BLaER1 treated with 17β-estradiol and CSF1 and Interleukin-3, amounts not matched to agents 10 nM and 100 nM (cell line): ENCODE measurements at regions not wholly inside any gene's neighbourhood (a gene's known extent, or its start where the extent isn't known, plus 50 kb on each side); places are given as distances from the start of the nearest gene placed in this dataset.
A peak's percentile ranks its signal among the peaks of the same experiment; 100 is the strongest.

Experiments used
- H3K27ac ChIP-seq, 11 experiments: shearing (Covaris generic); formaldehyde crosslinking; 2 replicates each; pipeline ENCODE4 v1.8.1; 2022
- H3K27me3 ChIP-seq, 11 experiments: shearing (Covaris generic); formaldehyde crosslinking; 2 replicates each; pipeline ENCODE4 v1.8.1; 2022
- H3K36me3 ChIP-seq, 11 experiments: shearing (Covaris generic); formaldehyde crosslinking; 2 replicates each; pipeline ENCODE4 v1.8.1; 2022
- H3K4me1 ChIP-seq, 10 experiments: shearing (Covaris generic); formaldehyde crosslinking; 2 replicates each; pipeline ENCODE4 v1.8.1; 2022
- H3K4me2 ChIP-seq, 11 experiments: shearing (Covaris generic); formaldehyde crosslinking; 2 replicates each; pipeline ENCODE4 v1.8.1; 2022
- H3K4me3 ChIP-seq, 10 experiments: shearing (Covaris generic); formaldehyde crosslinking; 2 replicates each; pipeline ENCODE4 v1.8.1; 2022
- H3K9ac ChIP-seq, 11 experiments: shearing (Covaris generic); formaldehyde crosslinking; 2 replicates each; pipeline ENCODE4 v1.8.1; 2022
- H3K9me3 ChIP-seq, 11 experiments: shearing (Covaris generic); formaldehyde crosslinking; replicated peaks in 1 of 11; 2 replicates each; pipeline ENCODE4 v1.8.1; 2022
- H4K20me1 ChIP-seq, 11 experiments: shearing (Covaris generic); formaldehyde crosslinking; 2 replicates each; pipeline ENCODE4 v1.8.1; 2022
- Cebpa-rat ChIP-seq, 11 experiments: shearing (Covaris generic); IDR thresholded peaks; 2 replicates each; pipeline ENCODE4 v1.8.1; 2022

DNA sequence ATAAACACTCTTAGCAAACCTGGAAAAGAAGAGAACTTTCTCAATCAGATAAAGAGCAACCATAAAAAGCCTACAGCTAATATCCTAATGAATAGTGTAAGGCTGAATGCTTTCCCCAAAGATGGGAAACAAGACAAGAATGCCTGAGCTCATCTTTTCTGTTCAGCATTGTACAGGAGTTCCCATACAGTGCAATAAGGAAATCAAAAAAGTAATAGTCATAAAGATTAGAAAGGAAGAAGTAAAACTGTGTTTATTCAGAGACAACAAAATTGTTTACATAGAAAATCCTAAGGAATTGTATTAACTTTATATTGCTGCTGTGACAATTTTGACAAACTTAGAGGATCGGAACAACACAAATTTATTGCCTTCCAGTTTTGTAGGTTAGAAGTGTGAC is 330.7 kb upstream of the SLC24A2 start:
- Histone ChIP-seq H4K20me1 (no peaks in the 10 kb centered on the region), H3K4me2 (no peak overlapping the region), H3K9ac (no peak overlapping the region), H3K4me3 (no peak overlapping the region), H3K27ac (no peak overlapping the region), H3K9me3 (peaks cover 7 to 16% (median 10%) of the 10 kb centered on the region in 11 experiments; a peak in 19 of 22 replicates), H3K4me1 (no peaks in the 10 kb centered on the region), H3K36me3 (no peaks in the 10 kb centered on the region), H3K27me3 (no peaks in the 10 kb centered on the region)
- TF ChIP-seq Cebpa-rat (IDR thresholded peaks at IDR 0.05), result no peak

DNA sequence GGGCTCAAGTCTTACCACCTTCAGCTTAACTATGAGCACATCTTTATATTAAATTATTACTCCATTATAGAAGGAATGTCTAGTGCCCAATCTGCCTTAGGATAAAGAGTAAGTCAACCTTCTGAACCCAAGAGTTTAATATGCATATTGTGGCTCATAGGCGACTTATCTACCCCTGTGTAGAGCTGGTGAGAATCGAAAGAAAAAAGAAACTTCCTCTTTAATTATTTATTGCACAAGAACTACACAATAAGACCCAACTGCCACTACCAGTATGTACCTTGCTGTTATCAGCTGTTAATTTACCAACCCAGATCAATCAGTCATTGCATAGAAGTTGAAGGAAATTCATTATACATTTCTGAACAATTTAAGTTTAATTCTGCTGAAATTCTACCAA is 329.1 kb upstream of the SLC24A2 start:
- Histone ChIP-seq H4K20me1 (no peaks in the 10 kb centered on the region), H3K4me2 (no peak overlapping the region), H3K4me3 (no peak overlapping the region), H3K9me3 (peaks cover 7 to 18% (median 11%) of the 10 kb centered on the region in 11 experiments; a peak in 19 of 22 replicates), H3K27ac (no peak overlapping the region), H3K36me3 (no peaks in the 10 kb centered on the region), H3K27me3 (no peaks in the 10 kb centered on the region), H3K4me1 (no peaks in the 10 kb centered on the region), H3K9ac (no peak overlapping the region)
- TF ChIP-seq Cebpa-rat (IDR thresholded peaks at IDR 0.05), result peak in 2 of 11 experiments; percentile 41 to 45; a peak in 3 of 22 replicates

- Histone ChIP-seq H3K27me3 (no peaks in the 10 kb centered on the region), H3K4me1 (no peaks in the 10 kb centered on the region), H3K9me3 (peaks cover 7 to 18% (median 11%) of the 10 kb centered on the region in 11 experiments; a peak in 19 of 22 replicates), H3K36me3 (no peaks in the 10 kb centered on the region), H3K4me3 (no peak overlapping the region), H3K27ac (no peak overlapping the region), H3K4me2 (no peak overlapping the region), H3K9ac (no peak overlapping the region), H4K20me1 (no peaks in the 10 kb centered on the region)
- no peak for TF ChIP-seq Cebpa-rat (IDR thresholded peaks at IDR 0.05)
These were observed 328.6 kb upstream of the SLC24A2 start for GRCh38 chr9:20117482-20117881.

- Histone ChIP-seq H3K9ac (no peak overlapping the region), H3K36me3 (no peaks in the 10 kb centered on the region), H3K27ac (no peak overlapping the region)
These were observed 326.1 kb upstream of the SLC24A2 start for GRCh38 chr9:20114974-20115373.

GRCh38 chr9:20112205-20112783 is 323.5 kb upstream of the SLC24A2 start:
- Histone ChIP-seq H3K27ac (no peak overlapping the region), H3K4me3 (no peak overlapping the region), H3K9ac (no peak overlapping the region), H3K4me2 (no peak overlapping the region), H4K20me1 (no peaks in the 10 kb centered on the region), H3K36me3 (no peaks in the 10 kb centered on the region), H3K27me3 (no peaks in the 10 kb centered on the region), H3K9me3 (peaks cover 7 to 18% (median 11%) of the 10 kb centered on the region in 11 experiments; a peak in 19 of 22 replicates), H3K4me1 (no peaks in the 10 kb centered on the region)
- no peak for TF ChIP-seq Cebpa-rat (IDR thresholded peaks at IDR 0.05)

More at GRCh38 chr9:20114974-20115373, 326.1 kb upstream of the SLC24A2 start:
- Histone ChIP-seq H3K4me2 (no peak overlapping the region), H3K27me3 (no peaks in the 10 kb centered on the region), H3K4me3 (no peak overlapping the region), H3K9me3 (peaks cover 7 to 18% (median 11%) of the 10 kb centered on the region in 11 experiments; a peak in 19 of 22 replicates), H3K4me1 (no peaks in the 10 kb centered on the region), H4K20me1 (no peaks in the 10 kb centered on the region)
- no peak for TF ChIP-seq Cebpa-rat (IDR thresholded peaks at IDR 0.05)

DNA sequence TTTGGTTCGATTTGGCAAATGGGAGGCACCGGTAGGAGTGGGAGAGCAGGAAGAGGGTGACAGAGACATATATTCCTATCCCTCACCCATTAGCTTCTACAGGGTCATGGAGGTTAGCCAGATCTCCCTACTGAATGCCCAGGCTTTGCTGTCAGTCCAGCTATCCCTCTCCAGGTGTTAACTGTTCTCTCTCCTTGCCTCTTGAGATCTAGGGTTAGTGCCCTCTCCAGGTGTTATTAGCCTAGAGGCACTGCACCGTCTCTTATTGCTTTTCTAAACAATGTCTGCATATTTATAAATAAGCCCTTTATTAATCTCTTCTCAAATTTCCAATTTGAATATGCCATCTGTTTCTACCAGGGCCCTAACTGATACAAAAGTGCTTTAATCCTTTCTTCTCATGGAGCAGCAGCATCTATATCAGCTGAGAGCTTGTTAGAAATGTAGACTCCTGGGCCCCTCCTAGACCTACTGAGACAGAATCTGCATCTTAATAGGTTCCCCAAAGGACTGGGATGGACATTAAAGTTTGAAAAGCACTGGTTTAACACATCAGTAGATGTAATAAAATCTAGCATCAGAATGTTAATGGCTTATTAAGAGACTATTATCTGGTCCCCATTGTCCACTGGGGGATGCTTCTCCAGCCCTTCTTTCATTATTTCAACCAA is 322.5 kb upstream of the SLC24A2 start:
- no peak overlapping the region for H3K27ac ChIP-seq
- no peak overlapping the region for H3K4me2 ChIP-seq
- H4K20me1 ChIP-seq, result no peaks in the 10 kb centered on the region
- H3K9ac ChIP-seq, result no peak overlapping the region
- peaks cover 7 to 18% (median 11%) of the 10 kb centered on the region in 11 experiments; a peak in 19 of 22 replicates for H3K9me3 ChIP-seq
- no peaks in the 10 kb centered on the region for H3K36me3 ChIP-seq
- TF ChIP-seq Cebpa-rat (IDR thresholded peaks at IDR 0.05), result no peak
- no peaks in the 10 kb centered on the region for H3K4me1 ChIP-seq
- H3K27me3 ChIP-seq, result no peaks in the 10 kb centered on the region
- H3K4me3 ChIP-seq, result no peak overlapping the region

DNA sequence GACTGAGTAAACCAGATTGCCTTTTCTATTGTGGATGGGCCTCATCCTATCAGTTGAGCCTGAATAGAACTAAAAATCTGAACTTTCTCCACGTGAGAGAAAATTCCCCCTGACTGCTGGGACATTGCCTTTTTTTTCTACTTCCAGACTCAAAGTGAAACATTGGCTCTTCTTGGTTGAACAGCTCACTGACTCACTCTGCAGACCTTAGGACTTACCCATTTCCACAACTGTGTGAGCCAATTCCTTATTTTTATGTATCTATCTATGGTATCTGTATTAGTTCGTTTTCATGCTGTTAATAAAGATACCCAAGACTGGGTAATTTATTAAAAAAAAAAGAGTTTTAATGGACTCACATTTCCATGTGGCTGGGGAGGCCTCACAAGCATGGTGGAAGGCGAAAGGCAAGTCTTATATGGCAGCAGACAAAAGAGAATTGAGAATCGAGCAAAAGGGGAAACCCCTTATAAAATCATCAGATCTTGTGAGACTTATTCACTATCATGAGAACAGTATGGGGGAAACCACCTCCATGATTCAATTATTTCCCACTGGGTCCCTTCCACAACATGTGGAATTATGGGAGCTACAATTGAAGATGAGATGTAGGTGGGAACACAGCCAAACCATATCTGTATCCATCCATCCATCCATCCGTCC is 306.7 kb upstream of the SLC24A2 start:
- no peak overlapping the region for H3K4me2 ChIP-seq
- no peak overlapping the region for H3K27ac ChIP-seq
- no peaks in the 10 kb centered on the region for H3K36me3 ChIP-seq
- TF ChIP-seq Cebpa-rat (IDR thresholded peaks at IDR 0.05), result no peak
- no peaks in the 10 kb centered on the region for H3K27me3 ChIP-seq
- no peak overlapping the region for H3K4me3 ChIP-seq
- H3K9me3 ChIP-seq, result peaks cover 5 to 21% (median 11%) of the 10 kb centered on the region in 11 experiments; a peak in 16 of 22 replicates
- H3K9ac ChIP-seq, result no peak overlapping the region
- no peaks in the 10 kb centered on the region for H4K20me1 ChIP-seq
- no peaks in the 10 kb centered on the region for H3K4me1 ChIP-seq

DNA sequence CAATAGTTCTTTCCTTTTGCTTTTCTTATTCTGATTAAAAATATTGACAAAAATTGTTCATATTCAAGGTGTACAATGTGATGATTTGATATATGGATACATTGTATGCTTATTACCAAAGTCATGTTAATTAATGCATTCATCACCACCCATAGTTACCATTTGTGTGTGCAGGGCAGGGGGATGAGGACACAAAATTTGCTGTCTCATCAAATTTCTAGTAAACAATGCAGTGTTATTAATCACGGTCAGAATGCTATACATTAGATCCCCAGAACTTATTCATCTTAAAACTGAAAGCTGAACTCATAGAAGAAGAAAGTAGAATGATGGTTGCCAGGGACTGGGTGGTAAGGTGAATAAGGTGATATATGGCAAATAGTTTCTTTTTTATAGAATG is 303.7 kb upstream of the SLC24A2 start:
- H4K20me1 ChIP-seq, result no peaks in the 10 kb centered on the region
- H3K27ac ChIP-seq, result no peak overlapping the region
- TF ChIP-seq Cebpa-rat (IDR thresholded peaks at IDR 0.05), result no peak
- no peaks in the 10 kb centered on the region for H3K27me3 ChIP-seq
- peaks cover 5 to 21% (median 11%) of the 10 kb centered on the region in 11 experiments; a peak in 16 of 22 replicates for H3K9me3 ChIP-seq
- no peak overlapping the region for H3K9ac ChIP-seq
- 0 out of 20 replicates have a peak, but pooled peaks cover 0 to 4% (median 0%) of the 10 kb centered on the region in 10 experiments for H3K4me1 ChIP-seq
- H3K36me3 ChIP-seq, result no peaks in the 10 kb centered on the region
- no peak overlapping the region for H3K4me3 ChIP-seq
- no peak overlapping the region for H3K4me2 ChIP-seq

GRCh38 chr9:20087481-20087880 is 298.6 kb upstream of the SLC24A2 start:
- H4K20me1 ChIP-seq, result no peaks in the 10 kb centered on the region
- no peak overlapping the region for H3K27ac ChIP-seq
- no peak for TF ChIP-seq Cebpa-rat (IDR thresholded peaks at IDR 0.05)
- no peaks in the 10 kb centered on the region for H3K36me3 ChIP-seq
- peaks cover 0 to 8% (median 4%) of the 10 kb centered on the region in 11 experiments; a peak in 7 of 22 replicates for H3K9me3 ChIP-seq
- no peaks in the 10 kb centered on the region for H3K27me3 ChIP-seq
- no peak overlapping the region for H3K4me3 ChIP-seq
- no peak overlapping the region for H3K9ac ChIP-seq
- H3K4me1 ChIP-seq, result 0 out of 20 replicates have a peak, but pooled peaks cover 0 to 4% (median 0%) of the 10 kb centered on the region in 10 experiments
- H3K4me2 ChIP-seq, result no peak overlapping the region
